Thyroid gland (tissue), 4 donors: ENCODE measurements at regions not wholly inside any gene's neighbourhood (a gene's known extent, or its start where the extent isn't known, plus 50 kb on each side); places are given as distances from the start of the nearest gene placed in this dataset.
"Not testable (repeated sequence)": the region's sequence is repeated elsewhere in the genome, so short reads cannot be mapped to it uniquely, and the experiment has no call there.

Experiments used
- DNase-seq, 2 donors: peaks; one replicate each; pipeline ENCODE4 v3.0.0-alpha.2; 2019
- H3K27ac ChIP-seq, 3 donors: fragments of 200-600 bp; sonication (generic); 1 replicate in 2 of 3; 2 replicates in 1 of 3; pipeline ENCODE4 v1.5.1; 2016 to 2019; ENCODE audit warnings: mild to moderate bottlenecking in 1 of 3, moderate library complexity in 1 of 3
- H3K27me3 ChIP-seq: fragments of 200-600 bp; sonication (generic); one replicate; pipeline ENCODE4 v1.5.1; 2019
- H3K36me3 ChIP-seq, 2 donors: fragments of 200-600 bp; sonication (generic); one replicate each; pipeline ENCODE4 v1.5.1; 2016 to 2019
- H3K4me1 ChIP-seq, 2 donors: fragments of 200-600 bp; sonication (generic); one replicate each; pipeline ENCODE4 v1.5.1; 2017 to 2019
- H3K4me3 ChIP-seq, 3 donors: fragments of 200-600 bp; sonication (generic); replicated peaks in 1 of 3; 1 replicate in 2 of 3; 2 replicates in 1 of 3; pipeline ENCODE4 v1.5.1; 2016; ENCODE audit warnings: mild to moderate bottlenecking in 1 of 3
- H3K9me3 ChIP-seq: fragments of 200-600 bp; sonication (generic); one replicate; pipeline ENCODE4 v1.5.1; 2017
- POLR2A ChIP-seq, 2 donors: fragments of 450-650 bp; IDR thresholded peaks; one replicate each; pipeline ENCODE4 v1.6.1; 2017; ENCODE audit warnings: antibody characterized with exemption in 2 of 2, mild to moderate bottlenecking in 2 of 2, moderate library complexity in 1 of 2
- WGBS, 2 donors: methylation state at CpG; one replicate each; pipeline ENCODE4 v1.1.5; 2017; 5-methylcytosine and 5-hydroxymethylcytosine counted together
- intact Hi-C: fragments of 100-400 bp; cut with DNase I; formaldehyde crosslinking; loops from one replicate; pipeline ENCODE4 v1.15.1; 2023
- TF ChIP-seq, protein P1 (sequence below), 6 experiments: fragments of 200-600 bp in 3 of 6; fragments of 450-650 bp in 3 of 6; sonication (generic) in 3 of 6; IDR thresholded peaks; one replicate each; pipeline ENCODE4 v1.5.1; 2016 to 2019; ENCODE audit warnings: antibody characterized with exemption in 6 of 6, mild to moderate bottlenecking in 2 of 6, inconsistent platforms in 1 of 6, moderate library complexity in 1 of 6

- TF ChIP-seq, protein P1, sequence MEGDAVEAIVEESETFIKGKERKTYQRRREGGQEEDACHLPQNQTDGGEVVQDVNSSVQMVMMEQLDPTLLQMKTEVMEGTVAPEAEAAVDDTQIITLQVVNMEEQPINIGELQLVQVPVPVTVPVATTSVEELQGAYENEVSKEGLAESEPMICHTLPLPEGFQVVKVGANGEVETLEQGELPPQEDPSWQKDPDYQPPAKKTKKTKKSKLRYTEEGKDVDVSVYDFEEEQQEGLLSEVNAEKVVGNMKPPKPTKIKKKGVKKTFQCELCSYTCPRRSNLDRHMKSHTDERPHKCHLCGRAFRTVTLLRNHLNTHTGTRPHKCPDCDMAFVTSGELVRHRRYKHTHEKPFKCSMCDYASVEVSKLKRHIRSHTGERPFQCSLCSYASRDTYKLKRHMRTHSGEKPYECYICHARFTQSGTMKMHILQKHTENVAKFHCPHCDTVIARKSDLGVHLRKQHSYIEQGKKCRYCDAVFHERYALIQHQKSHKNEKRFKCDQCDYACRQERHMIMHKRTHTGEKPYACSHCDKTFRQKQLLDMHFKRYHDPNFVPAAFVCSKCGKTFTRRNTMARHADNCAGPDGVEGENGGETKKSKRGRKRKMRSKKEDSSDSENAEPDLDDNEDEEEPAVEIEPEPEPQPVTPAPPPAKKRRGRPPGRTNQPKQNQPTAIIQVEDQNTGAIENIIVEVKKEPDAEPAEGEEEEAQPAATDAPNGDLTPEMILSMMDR (IDR thresholded peaks at IDR 0.05): peak in 1 of 6 experiments; percentile 14
- TF ChIP-seq POLR2A (IDR thresholded peaks at IDR 0.05): no peak
- no peak for DNase-seq
- no peak overlapping the region for H3K4me3 ChIP-seq
- no peaks in the 10 kb centered on the region for H3K9me3 ChIP-seq
- H3K36me3 ChIP-seq: no peaks in the 10 kb centered on the region
- no peaks in the 10 kb centered on the region for H3K27me3 ChIP-seq
- peaks cover 0 to 16% of the 10 kb centered on the region in 2 donors for H3K4me1 ChIP-seq
- 72 to 84% methylated on average over 10 of the region's 10 CpGs for WGBS, 2 donors
- intact Hi-C loops: no loop called here
- no peak overlapping the region for H3K27ac ChIP-seq
These were observed 69.5 kb upstream of the SULF2 start for GRCh38 chr20:47854687-47855212.

GRCh38 chr20:47851774-47852173, 66.5 kb upstream of the SULF2 start:
- TF ChIP-seq POLR2A (IDR thresholded peaks at IDR 0.05): no peak
- TF ChIP-seq, protein P1 (IDR thresholded peaks at IDR 0.05): no peak
- Histone ChIP-seq H3K4me1 (no peaks in the 10 kb centered on the region), H3K27ac (no peak overlapping the region), H3K4me3 (no peak overlapping the region), H3K36me3 (no peaks in the 10 kb centered on the region), H3K27me3 (no peaks in the 10 kb centered on the region), H3K9me3 (no peaks in the 10 kb centered on the region)
- DNase-seq: no peak
- intact Hi-C loops: no loop called here
- 90% methylated on average over 7 of the region's 7 CpGs for WGBS, 2 donors

GRCh38 chr20:47850146-47850545, 64.9 kb upstream of the SULF2 start:
- WGBS, 2 donors: 76 to 77% methylated on average over 5 of the region's 5 CpGs
- Histone ChIP-seq H3K4me3 (no peak overlapping the region), H3K4me1 (no peaks in the 10 kb centered on the region), H3K27me3 (no peaks in the 10 kb centered on the region), H3K27ac (no peak overlapping the region), H3K36me3 (no peaks in the 10 kb centered on the region), H3K9me3 (no peaks in the 10 kb centered on the region)
- intact Hi-C loops: no loop called here
- DNase-seq: no peak
- TF ChIP-seq, protein P1 (IDR thresholded peaks at IDR 0.05): no peak
- no peak for TF ChIP-seq POLR2A (IDR thresholded peaks at IDR 0.05)

GRCh38 chr20:47849596-47849995, 64.3 kb upstream of the SULF2 start:
- intact Hi-C loops: no loop called here

DNA sequence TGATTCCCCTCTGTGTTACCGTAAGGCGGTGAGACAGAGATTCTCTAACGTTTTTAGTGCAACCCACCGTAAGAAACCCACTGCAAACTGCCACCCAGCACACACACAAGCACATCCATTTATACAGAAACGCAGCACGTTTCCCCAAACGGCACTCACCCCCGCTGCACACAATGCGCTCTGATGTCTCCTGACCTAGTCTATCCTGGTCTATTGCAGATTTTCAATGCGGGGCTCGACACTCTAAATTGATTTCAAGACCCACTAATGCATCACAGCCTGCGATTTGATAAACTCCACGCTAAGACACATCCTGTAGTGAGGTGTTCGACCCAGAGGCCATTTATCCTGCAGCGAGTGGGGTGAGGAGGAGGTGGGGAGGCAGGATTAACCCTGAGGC, 63.7 kb upstream of the SULF2 start:
- H3K27ac ChIP-seq: no peak overlapping the region
- intact Hi-C loops: no loop called here
- TF ChIP-seq POLR2A (IDR thresholded peaks at IDR 0.05): no peak
- TF ChIP-seq, protein P1 (IDR thresholded peaks at IDR 0.05): no peak
- WGBS, 2 donors: 80 to 85% methylated on average over 15 of the region's 15 CpGs
- no peaks in the 10 kb centered on the region for H3K27me3 ChIP-seq
- no peaks in the 10 kb centered on the region for H3K36me3 ChIP-seq
- DNase-seq: no peak
- no peaks in the 10 kb centered on the region for H3K9me3 ChIP-seq
- H3K4me1 ChIP-seq: no peaks in the 10 kb centered on the region
- H3K4me3 ChIP-seq: no peak overlapping the region

More at GRCh38 chr20:47849596-47849995, 64.3 kb upstream of the SULF2 start:
- no peak overlapping the region for H3K27ac ChIP-seq
- H3K4me3 ChIP-seq: no peak overlapping the region
- no peak for DNase-seq
- H3K36me3 ChIP-seq: no peaks in the 10 kb centered on the region
- no peaks in the 10 kb centered on the region for H3K27me3 ChIP-seq
- H3K9me3 ChIP-seq: no peaks in the 10 kb centered on the region
- TF ChIP-seq, protein P1 (IDR thresholded peaks at IDR 0.05): no peak
- no peak for TF ChIP-seq POLR2A (IDR thresholded peaks at IDR 0.05)
- WGBS, 2 donors: 92 to 94% methylated on average over 2 of the region's 2 CpGs
- H3K4me1 ChIP-seq: no peaks in the 10 kb centered on the region

DNA sequence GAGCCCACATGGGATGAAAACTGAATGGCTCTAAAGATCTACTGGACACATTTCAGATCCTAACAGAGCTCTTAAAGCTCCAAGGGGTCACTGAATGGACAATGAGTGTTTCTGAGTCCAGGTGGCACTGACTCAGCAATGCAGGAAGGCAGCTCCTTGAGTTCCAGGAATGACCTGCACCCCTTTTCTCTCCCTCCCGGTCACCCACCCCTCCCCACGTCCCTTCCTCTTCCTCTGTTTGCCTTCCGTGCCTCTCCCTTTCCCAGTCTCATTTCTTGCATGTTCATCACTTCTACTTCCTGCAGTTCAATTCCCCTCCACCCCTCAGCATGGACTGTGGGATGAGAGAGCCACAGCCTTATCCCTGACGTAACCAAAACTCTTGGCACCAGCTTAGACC, 63.3 kb upstream of the SULF2 start:
- H3K4me3 ChIP-seq, H3K27ac ChIP-seq, intact Hi-C loops, H3K4me1 ChIP-seq, H3K36me3 ChIP-seq, DNase-seq, H3K9me3 ChIP-seq, H3K27me3 ChIP-seq: not testable (repeated sequence)
- WGBS, 2 donors: 37 to 39% methylated on average over 4 of the region's 4 CpGs
